ENCODE measurements at regions not wholly inside any gene's neighbourhood (a gene's known extent, or its start where the extent isn't known, plus 50 kb on each side); places are given as distances from the start of the nearest gene placed in this dataset.

DNA sequence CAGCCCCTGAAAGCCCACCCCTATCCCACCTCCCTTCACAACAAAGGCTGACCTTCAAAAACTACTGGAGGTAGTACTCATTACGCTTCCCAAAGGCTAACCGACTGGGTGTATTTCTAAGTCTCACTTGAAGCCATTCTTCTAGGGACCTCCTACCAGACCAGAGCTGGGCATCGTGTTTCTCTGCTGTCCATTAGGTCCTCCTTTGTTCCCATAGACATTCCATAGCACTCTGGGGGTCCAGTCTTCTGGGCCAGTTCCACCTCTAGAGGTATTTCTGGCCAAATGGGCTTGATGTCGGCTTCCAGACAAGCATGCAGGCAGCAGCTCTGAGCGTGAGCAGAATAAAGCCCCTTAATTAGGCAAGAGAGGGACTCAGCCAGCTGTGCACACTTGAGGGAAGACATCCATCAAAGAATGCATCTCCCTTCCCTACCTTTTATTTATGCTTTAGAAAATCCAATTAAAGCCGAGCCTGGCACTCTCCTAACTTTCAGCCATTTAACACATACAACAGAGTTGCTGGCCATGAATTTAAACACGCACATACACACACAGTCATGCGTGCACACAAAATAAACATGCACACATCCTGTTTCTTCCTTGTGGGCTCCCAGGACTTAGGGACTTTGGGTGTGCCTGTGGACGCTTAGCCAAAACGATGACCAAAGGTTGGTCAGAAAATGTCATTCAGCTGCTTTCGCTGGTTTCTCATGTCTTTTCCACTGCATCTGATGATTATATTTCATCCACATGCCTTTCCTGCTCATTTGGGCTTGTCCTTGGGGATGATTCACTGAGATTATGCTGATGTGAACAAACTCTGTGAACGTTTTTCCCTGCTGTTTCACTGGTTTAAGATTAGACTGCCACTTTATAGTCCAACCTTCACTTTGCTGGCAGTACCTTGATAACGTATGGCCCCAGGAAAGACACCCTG, 362.0 kb upstream of the NFE2L3 start:
- Mint-ChIP-seq H3K4me1 (ENCODE audit: low read depth, unreplicated experiment) (peaks cover 7% of the 10 kb centered on the region), H3K27me3 (ENCODE audit: unreplicated experiment) (peaks cover 4% of the 10 kb centered on the region), H3K36me3 (ENCODE audit: unreplicated experiment) (no peaks in the 10 kb centered on the region), H3K4me3 (ENCODE audit: unreplicated experiment) (no peak overlapping the region), H3K27ac (ENCODE audit: unreplicated experiment) (no peak overlapping the region), H3K9me3 (ENCODE audit: unreplicated experiment) (no peaks in the 10 kb centered on the region)
- no peak for DNase-seq
- TF ChIP-seq CTCF (IDR thresholded peaks at IDR 0.05; ENCODE audit: partially characterized antibody, unreplicated experiment), result no peak

DNA sequence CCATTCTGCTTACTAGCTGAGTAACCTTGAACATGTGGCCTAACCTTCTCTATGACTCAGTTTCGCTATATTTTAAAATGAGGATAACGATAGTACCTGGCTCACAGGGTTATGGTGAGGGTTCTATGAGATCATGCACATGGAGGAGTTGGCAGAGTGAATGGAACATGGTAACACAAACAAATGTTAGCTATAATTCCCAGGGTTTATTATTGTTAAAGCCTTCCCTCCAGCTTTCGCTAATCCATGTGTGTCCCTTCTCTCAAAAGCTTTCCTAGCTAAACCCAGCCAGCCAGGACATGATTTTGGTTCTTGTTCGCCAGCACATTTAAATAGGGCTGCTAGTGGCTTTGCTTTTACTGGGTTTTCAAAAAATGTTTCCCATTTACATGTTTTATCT, 361.0 kb upstream of the NFE2L3 start:
- no peaks in the 10 kb centered on the region for H3K36me3 Mint-ChIP-seq (ENCODE audit: unreplicated experiment)
- H3K4me3 Mint-ChIP-seq (ENCODE audit: unreplicated experiment), result no peak overlapping the region
- no peaks in the 10 kb centered on the region for H3K4me1 Mint-ChIP-seq (ENCODE audit: low read depth, unreplicated experiment)
- H3K9me3 Mint-ChIP-seq (ENCODE audit: unreplicated experiment), result no peaks in the 10 kb centered on the region
- no peak for TF ChIP-seq CTCF (IDR thresholded peaks at IDR 0.05; ENCODE audit: partially characterized antibody, unreplicated experiment)
- no peak overlapping the region for H3K27ac Mint-ChIP-seq (ENCODE audit: unreplicated experiment)
- H3K27me3 Mint-ChIP-seq (ENCODE audit: unreplicated experiment), result peaks cover 4% of the 10 kb centered on the region
- DNase-seq, result no peak

GRCh38 chr7:25792586-25792985, 359.4 kb upstream of the NFE2L3 start:
- H3K9me3 Mint-ChIP-seq (ENCODE audit: unreplicated experiment), result no peaks in the 10 kb centered on the region
- no peak overlapping the region for H3K4me3 Mint-ChIP-seq (ENCODE audit: unreplicated experiment)
- H3K36me3 Mint-ChIP-seq (ENCODE audit: unreplicated experiment), result no peaks in the 10 kb centered on the region
- DNase-seq, result no peak
- TF ChIP-seq CTCF (IDR thresholded peaks at IDR 0.05; ENCODE audit: partially characterized antibody, unreplicated experiment), result no peak
- peaks cover 4% of the 10 kb centered on the region for H3K27me3 Mint-ChIP-seq (ENCODE audit: unreplicated experiment)
- no peaks in the 10 kb centered on the region for H3K4me1 Mint-ChIP-seq (ENCODE audit: low read depth, unreplicated experiment)
- H3K27ac Mint-ChIP-seq (ENCODE audit: unreplicated experiment), result no peak overlapping the region

DNA sequence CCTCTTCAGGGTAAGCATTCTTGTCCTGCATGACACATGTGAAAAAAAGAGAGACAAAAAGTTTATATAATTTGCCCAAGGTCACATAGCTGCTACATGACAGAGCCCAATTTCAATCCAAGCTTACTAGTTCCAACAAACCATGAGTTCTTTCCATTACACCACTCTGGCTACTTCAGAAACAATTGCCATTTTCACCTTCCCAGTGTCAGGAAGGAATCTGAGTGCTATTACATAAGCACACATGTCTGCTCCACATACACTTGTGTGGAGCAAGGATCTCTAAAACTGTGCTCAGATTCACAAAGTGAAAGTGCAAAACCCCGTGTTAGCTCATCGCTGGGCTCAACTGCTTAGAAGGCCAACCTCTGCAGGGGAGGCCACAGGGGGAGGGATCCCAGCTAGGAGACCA, 356.2 kb upstream of the NFE2L3 start:
- Mint-ChIP-seq H3K9me3 (ENCODE audit: unreplicated experiment) (no peaks in the 10 kb centered on the region), H3K4me1 (ENCODE audit: low read depth, unreplicated experiment) (no peaks in the 10 kb centered on the region), H3K27me3 (ENCODE audit: unreplicated experiment) (no peaks in the 10 kb centered on the region), H3K27ac (ENCODE audit: unreplicated experiment) (no peak overlapping the region), H3K36me3 (ENCODE audit: unreplicated experiment) (no peaks in the 10 kb centered on the region), H3K4me3 (ENCODE audit: unreplicated experiment) (no peak overlapping the region)
- TF ChIP-seq CTCF (IDR thresholded peaks at IDR 0.05; ENCODE audit: partially characterized antibody, unreplicated experiment), result no peak
- DNase-seq, result no peak

GRCh38 chr7:25798344-25798743, 353.7 kb upstream of the NFE2L3 start:
- TF ChIP-seq CTCF (IDR thresholded peaks at IDR 0.05; ENCODE audit: partially characterized antibody, unreplicated experiment), result no peak
- Mint-ChIP-seq H3K36me3 (ENCODE audit: unreplicated experiment) (no peaks in the 10 kb centered on the region), H3K4me3 (ENCODE audit: unreplicated experiment) (no peak overlapping the region), H3K27me3 (ENCODE audit: unreplicated experiment) (no peaks in the 10 kb centered on the region), H3K4me1 (ENCODE audit: low read depth, unreplicated experiment) (no peaks in the 10 kb centered on the region), H3K27ac (ENCODE audit: unreplicated experiment) (no peak overlapping the region), H3K9me3 (ENCODE audit: unreplicated experiment) (no peaks in the 10 kb centered on the region)
- no peak for DNase-seq

All from glutamatergic neuron (in vitro differentiated cells).